Thoracic aorta (tissue), 2 donors: ENCODE measurements at regions not wholly inside any gene's neighbourhood (a gene's known extent, or its start where the extent isn't known, plus 50 kb on each side); places are given as distances from the start of the nearest gene placed in this dataset.

Source experiments
- ATAC-seq: fragments of 150-250 bp; one replicate; pipeline ENCODE4 v1.8.0; 2017; ENCODE audit warnings: low read depth; ENCODE audit not compliant: insufficient number of reproducible peaks, low FRiP score
- DNase-seq: peaks from one replicate; pipeline ENCODE4 v3.0.0-alpha.2; 2020; ENCODE audit warnings: low spot score
- H3K27ac ChIP-seq, 2 donors: fragments of 200-600 bp; sonication (generic); 1 replicate in 1 of 2; 2 replicates in 1 of 2; pipeline ENCODE4 v1.5.1; 2016; ENCODE audit warnings: mild to moderate bottlenecking in 2 of 2, moderate library complexity in 2 of 2
- H3K27me3 ChIP-seq: fragments of 200-600 bp; sonication (generic); replicated peaks from 2 replicates; pipeline ENCODE4 v1.6.0; 2016; ENCODE audit warnings: mild to moderate bottlenecking; ENCODE audit not compliant: insufficient read depth
- H3K36me3 ChIP-seq: fragments of 200-600 bp; sonication (generic); one replicate; pipeline ENCODE4 v1.5.1; 2016
- H3K4me1 ChIP-seq, 2 donors: fragments of 200-600 bp; sonication (generic); 1 replicate in 1 of 2; 2 replicates in 1 of 2; pipeline versions ENCODE4 v1.5.1 to v1.6.0; 2016; ENCODE audit warnings: low read depth in 2 of 2, mild to moderate bottlenecking in 1 of 2; ENCODE audit not compliant: control insufficient read depth in 1 of 2
- H3K4me3 ChIP-seq: fragments of 200-600 bp; sonication (generic); 2 replicates; pipeline ENCODE4 v1.5.1; 2016; ENCODE audit warnings: mild to moderate bottlenecking
- H3K9me3 ChIP-seq: fragments of 200-600 bp; sonication (generic); 2 replicates; pipeline ENCODE4 v1.5.1; 2016
- TF ChIP-seq, protein P1 (sequence below): fragments of 200-600 bp; sonication (generic); IDR thresholded peaks from one replicate; pipeline ENCODE4 v1.5.1; 2019; ENCODE audit warnings: antibody characterized with exemption

DNA sequence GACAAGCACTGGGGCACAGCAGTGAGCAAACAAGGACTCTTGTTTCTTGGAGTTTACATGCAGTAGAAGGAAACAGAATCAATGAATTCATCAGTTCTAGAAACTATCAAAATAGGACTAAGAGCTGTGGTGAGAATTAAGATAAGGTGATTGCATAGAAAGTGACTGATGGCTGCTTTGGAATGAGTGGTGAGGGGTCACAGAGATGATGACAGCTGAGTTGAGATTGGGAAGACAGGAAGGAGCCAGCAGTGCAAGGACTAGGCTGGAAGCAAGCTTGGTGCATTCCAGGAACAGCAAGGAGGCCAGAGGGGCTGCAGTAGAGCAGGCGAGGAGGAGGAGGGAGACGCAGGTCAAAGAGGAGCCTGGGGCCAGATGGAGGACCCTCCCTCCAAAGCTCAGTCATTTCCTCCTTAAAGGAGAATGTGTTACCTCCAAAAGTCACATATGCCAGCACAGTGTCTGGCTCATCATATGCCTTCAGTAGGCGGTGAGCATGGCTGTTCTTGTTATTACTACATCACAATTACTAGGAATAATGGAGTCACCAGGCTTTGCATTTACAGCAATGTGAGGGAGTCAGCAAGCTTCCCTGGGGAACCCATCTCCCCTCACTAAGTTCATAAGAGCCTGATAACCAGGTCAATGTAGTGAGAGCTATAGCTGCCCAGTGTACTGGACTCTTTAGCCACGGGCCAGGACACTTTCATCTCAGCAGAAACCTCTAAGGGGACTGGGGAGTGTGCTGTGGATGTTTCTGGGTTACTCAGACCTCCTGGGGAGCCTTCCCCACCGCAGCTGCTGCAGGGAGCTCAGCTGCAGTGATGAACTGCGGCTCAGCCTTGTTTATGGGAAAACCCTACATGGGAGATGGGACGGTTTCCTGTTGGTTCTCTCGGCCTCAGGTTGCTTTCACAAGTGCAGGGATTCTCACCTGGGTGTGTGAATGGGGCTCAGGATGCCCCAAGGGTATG is 157.2 kb downstream of the SEC14L1 start:
- no peak overlapping the region for H3K4me3 ChIP-seq
- DNase-seq (no peak), ATAC-seq (no peak)
- TF ChIP-seq, protein P1, sequence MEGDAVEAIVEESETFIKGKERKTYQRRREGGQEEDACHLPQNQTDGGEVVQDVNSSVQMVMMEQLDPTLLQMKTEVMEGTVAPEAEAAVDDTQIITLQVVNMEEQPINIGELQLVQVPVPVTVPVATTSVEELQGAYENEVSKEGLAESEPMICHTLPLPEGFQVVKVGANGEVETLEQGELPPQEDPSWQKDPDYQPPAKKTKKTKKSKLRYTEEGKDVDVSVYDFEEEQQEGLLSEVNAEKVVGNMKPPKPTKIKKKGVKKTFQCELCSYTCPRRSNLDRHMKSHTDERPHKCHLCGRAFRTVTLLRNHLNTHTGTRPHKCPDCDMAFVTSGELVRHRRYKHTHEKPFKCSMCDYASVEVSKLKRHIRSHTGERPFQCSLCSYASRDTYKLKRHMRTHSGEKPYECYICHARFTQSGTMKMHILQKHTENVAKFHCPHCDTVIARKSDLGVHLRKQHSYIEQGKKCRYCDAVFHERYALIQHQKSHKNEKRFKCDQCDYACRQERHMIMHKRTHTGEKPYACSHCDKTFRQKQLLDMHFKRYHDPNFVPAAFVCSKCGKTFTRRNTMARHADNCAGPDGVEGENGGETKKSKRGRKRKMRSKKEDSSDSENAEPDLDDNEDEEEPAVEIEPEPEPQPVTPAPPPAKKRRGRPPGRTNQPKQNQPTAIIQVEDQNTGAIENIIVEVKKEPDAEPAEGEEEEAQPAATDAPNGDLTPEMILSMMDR = no peak
- H3K27ac ChIP-seq = no peak overlapping the region
- H3K27me3 ChIP-seq = no peaks in the 10 kb centered on the region
- no peaks in the 10 kb centered on the region for H3K4me1 ChIP-seq
- peaks cover 6% of the 10 kb centered on the region for H3K9me3 ChIP-seq
- H3K36me3 ChIP-seq = no peaks in the 10 kb centered on the region

DNA sequence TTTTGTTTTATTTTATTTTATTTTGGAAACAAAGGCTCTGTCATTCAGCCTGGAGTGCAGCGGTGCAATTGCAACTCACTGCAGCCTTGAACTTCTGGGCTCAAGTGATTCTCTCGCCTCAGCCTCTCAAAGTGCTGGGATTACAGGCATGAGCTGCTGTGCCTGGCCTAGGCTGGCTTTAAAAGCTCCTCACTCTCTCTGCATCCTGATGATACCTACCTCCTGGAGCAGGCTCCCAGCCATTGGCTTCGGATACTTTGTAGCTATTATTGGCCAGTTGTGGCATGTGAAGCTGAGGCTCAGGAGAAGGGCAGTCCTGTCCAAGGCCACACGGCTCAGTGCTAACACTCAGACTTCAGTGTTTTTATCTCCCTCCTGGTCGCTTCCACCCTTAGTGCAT is 158.0 kb downstream of the SEC14L1 start:
- Histone ChIP-seq H3K27ac (no peak overlapping the region), H3K4me3 (no peak overlapping the region), H3K9me3 (peaks cover 6% of the 10 kb centered on the region), H3K27me3 (no peaks in the 10 kb centered on the region), H3K4me1 (no peaks in the 10 kb centered on the region), H3K36me3 (no peaks in the 10 kb centered on the region)
- no peak for ATAC-seq
- no peak for DNase-seq
- TF ChIP-seq, protein P1 = no peak

DNA sequence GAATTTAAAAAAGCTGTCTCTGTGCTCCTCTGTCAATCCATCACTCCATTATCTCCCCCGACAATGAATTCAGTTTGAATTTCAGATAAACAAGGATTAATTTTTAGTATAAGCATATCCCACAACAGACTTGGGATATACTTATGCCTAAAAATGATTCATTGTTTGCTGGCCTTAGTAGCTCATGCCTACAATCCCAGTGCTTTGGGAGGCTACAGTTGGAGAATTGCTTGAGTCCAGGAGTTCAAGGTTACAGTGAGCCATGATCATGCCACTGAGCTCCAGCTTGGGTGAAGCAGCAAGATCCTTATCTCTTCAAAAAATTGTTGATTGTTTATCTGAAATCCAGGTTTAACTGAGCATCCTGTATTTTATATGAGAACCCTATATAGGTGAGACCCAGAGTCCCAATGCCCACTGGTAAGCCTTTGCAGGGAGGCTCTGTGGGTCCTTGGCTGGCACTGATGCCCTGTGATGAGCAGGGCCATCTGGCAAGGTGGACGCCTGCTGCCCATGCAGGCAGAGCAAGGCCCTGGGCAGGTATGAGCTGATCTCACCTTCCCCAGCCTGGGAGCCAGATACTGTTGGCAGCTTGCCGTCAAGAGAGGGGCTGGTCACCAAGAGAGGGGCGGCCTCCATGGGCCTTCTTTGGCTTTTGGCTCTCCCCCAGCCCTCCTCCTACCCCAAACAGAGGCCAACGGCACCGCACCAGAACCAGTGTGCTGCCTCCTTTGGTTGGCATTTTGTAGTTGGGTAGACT is 158.7 kb downstream of the SEC14L1 start:
- TF ChIP-seq, protein P1 = no peak
- ATAC-seq (no peak), DNase-seq (no peak)
- H3K4me1 ChIP-seq = no peaks in the 10 kb centered on the region
- H3K27me3 ChIP-seq = no peaks in the 10 kb centered on the region
- no peak overlapping the region for H3K27ac ChIP-seq
- no peak overlapping the region for H3K4me3 ChIP-seq
- H3K36me3 ChIP-seq = no peaks in the 10 kb centered on the region
- peaks cover 6% of the 10 kb centered on the region for H3K9me3 ChIP-seq

DNA sequence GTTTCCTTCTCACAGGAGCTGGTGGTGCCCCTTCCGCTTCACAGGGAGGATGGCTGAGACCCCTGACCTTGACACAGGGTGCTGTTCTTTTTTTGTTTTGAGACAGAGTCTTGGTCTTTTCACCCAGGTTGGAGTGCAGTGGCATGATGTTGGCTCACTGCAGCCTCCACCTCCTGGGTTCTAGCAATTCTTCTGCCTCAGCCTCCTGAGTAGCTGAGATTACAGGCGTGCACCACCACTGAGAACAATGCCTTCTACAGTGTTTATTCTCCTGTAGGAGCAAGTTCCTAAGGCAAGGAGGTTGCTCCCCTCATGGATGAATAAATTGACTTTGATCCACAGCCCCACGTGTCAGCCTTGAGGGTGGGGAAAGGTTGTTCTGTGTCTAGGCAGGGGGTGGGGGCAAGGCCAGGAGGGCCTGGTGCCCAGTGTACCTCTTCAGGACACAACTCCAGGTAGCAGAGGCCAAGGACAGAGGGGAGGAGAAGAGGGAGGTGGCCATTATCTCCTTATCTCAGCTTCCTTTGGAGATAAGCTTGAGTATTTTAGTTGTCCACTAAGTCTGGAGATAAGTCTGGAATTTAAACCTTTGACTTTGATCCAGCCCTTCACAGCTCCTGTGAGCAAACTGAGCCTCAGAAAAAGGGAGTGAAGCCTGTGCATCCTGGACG is 159.4 kb downstream of the SEC14L1 start:
- Histone ChIP-seq H3K36me3 (no peaks in the 10 kb centered on the region), H3K27me3 (no peaks in the 10 kb centered on the region), H3K4me1 (no peaks in the 10 kb centered on the region), H3K27ac (no peak overlapping the region), H3K4me3 (no peak overlapping the region), H3K9me3 (peaks cover 6% of the 10 kb centered on the region)
- ATAC-seq (no peak), DNase-seq (no peak)
- TF ChIP-seq, protein P1 = no peak
